ENCODE measurements at regions not wholly inside any gene's neighbourhood (a gene's known extent, or its start where the extent isn't known, plus 50 kb on each side); places are given as distances from the start of the nearest gene placed in this dataset.

- H3K27ac Mint-ChIP-seq = no peak overlapping the region
- no peak overlapping the region for H3K4me3 ChIP-seq (ENCODE audit: low read length)
- H3K36me3 ChIP-seq (ENCODE audit: insufficient read depth, low read length) = no peaks in the 10 kb centered on the region
- H3K27ac ChIP-seq (ENCODE audit: low read depth in 1 of 2, low read length in 2 of 2) = no peak overlapping the region
- H3K4me1 ChIP-seq (ENCODE audit: insufficient read depth, low read length) = no peaks in the 10 kb centered on the region
- intact Hi-C loops (cut with DNase I, micrococcal nuclease) = no loop called here
- no peaks in the 10 kb centered on the region for H3K9me3 ChIP-seq (ENCODE audit: control insufficient read depth in 1 of 2, insufficient read depth in 1 of 2, low read length in 2 of 2)
- H3K27me3 Mint-ChIP-seq = no peaks in the 10 kb centered on the region
- H3K4me3 Mint-ChIP-seq = no peak overlapping the region
- no peak for TF ChIP-seq CTCF (IDR thresholded peaks at IDR 0.05)
- H3K36me3 Mint-ChIP-seq (ENCODE audit: low read depth) = no peaks in the 10 kb centered on the region
- DNase-seq (no peak), ATAC-seq (ENCODE audit: poor library complexity) (no peak)
- no peaks in the 10 kb centered on the region for H3K4me1 Mint-ChIP-seq (ENCODE audit: low read depth)
- H3K9me3 Mint-ChIP-seq = peaks cover 5% of the 10 kb centered on the region
- H3K27me3 ChIP-seq (ENCODE audit: control insufficient read depth in 1 of 2, insufficient read depth in 2 of 2, low read length in 2 of 2) = no peaks in the 10 kb centered on the region
- CTCF ChIA-PET = no interaction called here
- POLR2A ChIA-PET = no interaction called here
Observed at GRCh38 chr11:29511394-29511793, 505.4 kb downstream of the KCNA4 start.

GRCh38 chr11:29507376-29507775, 509.5 kb downstream of the KCNA4 start:
- H3K27ac Mint-ChIP-seq = no peak overlapping the region

GRCh38 chr11:29495676-29496075, 521.2 kb downstream of the KCNA4 start:
- Histone ChIP-seq H3K4me1 (ENCODE audit: insufficient read depth, low read length) (no peaks in the 10 kb centered on the region), H3K9me3 (ENCODE audit: control insufficient read depth in 1 of 2, insufficient read depth in 1 of 2, low read length in 2 of 2) (peaks cover 0 to 5% of the 10 kb centered on the region in 2 experiments), H3K4me3 (ENCODE audit: low read length) (no peak overlapping the region), H3K27ac (ENCODE audit: low read depth in 1 of 2, low read length in 2 of 2) (no peak overlapping the region), H3K27me3 (ENCODE audit: control insufficient read depth in 1 of 2, insufficient read depth in 2 of 2, low read length in 2 of 2) (no peaks in the 10 kb centered on the region), H3K36me3 (ENCODE audit: insufficient read depth, low read length) (no peaks in the 10 kb centered on the region)
- Mint-ChIP-seq H3K27ac (no peak overlapping the region), H3K9me3 (peaks cover 2% of the 10 kb centered on the region), H3K4me3 (no peak overlapping the region), H3K36me3 (ENCODE audit: low read depth) (no peaks in the 10 kb centered on the region), H3K27me3 (no peaks in the 10 kb centered on the region), H3K4me1 (ENCODE audit: low read depth) (no peaks in the 10 kb centered on the region)
- DNase-seq (no peak), ATAC-seq (ENCODE audit: poor library complexity) (no peak)
- POLR2A ChIA-PET = no interaction called here
- intact Hi-C loops (cut with DNase I, micrococcal nuclease) = no loop called here
- TF ChIP-seq CTCF (IDR thresholded peaks at IDR 0.05) = no peak
- CTCF ChIA-PET = no interaction called here

More at GRCh38 chr11:29507376-29507775, 509.5 kb downstream of the KCNA4 start:
- Histone ChIP-seq H3K27ac (ENCODE audit: low read depth in 1 of 2, low read length in 2 of 2) (no peak overlapping the region), H3K4me1 (ENCODE audit: insufficient read depth, low read length) (no peaks in the 10 kb centered on the region), H3K36me3 (ENCODE audit: insufficient read depth, low read length) (no peaks in the 10 kb centered on the region), H3K27me3 (ENCODE audit: control insufficient read depth in 1 of 2, insufficient read depth in 2 of 2, low read length in 2 of 2) (no peaks in the 10 kb centered on the region), H3K9me3 (ENCODE audit: control insufficient read depth in 1 of 2, insufficient read depth in 1 of 2, low read length in 2 of 2) (peaks cover 0 to 3% of the 10 kb centered on the region in 2 experiments), H3K4me3 (ENCODE audit: low read length) (no peak overlapping the region)
- POLR2A ChIA-PET = no interaction called here
- no peak overlapping the region for H3K4me3 Mint-ChIP-seq
- ATAC-seq (ENCODE audit: poor library complexity) (no peak), DNase-seq (no peak)
- CTCF ChIA-PET = no interaction called here
- H3K9me3 Mint-ChIP-seq = peaks cover 9% of the 10 kb centered on the region
- H3K27me3 Mint-ChIP-seq = no peaks in the 10 kb centered on the region
- no peak for TF ChIP-seq CTCF (IDR thresholded peaks at IDR 0.05)
- no peaks in the 10 kb centered on the region for H3K4me1 Mint-ChIP-seq (ENCODE audit: low read depth)
- H3K36me3 Mint-ChIP-seq (ENCODE audit: low read depth) = no peaks in the 10 kb centered on the region
- intact Hi-C loops (cut with DNase I, micrococcal nuclease) = no loop called here

All from CD4-positive, alpha-beta T cell (primary cell).